Fibroblast of the aortic adventitia (primary cell): ENCODE measurements at regions not wholly inside any gene's neighbourhood (a gene's known extent, or its start where the extent isn't known, plus 50 kb on each side); places are given as distances from the start of the nearest gene placed in this dataset.
A peak's percentile ranks its signal among the peaks of the same experiment; 100 is the strongest.

ENCODE experiments used
- DNase-seq: peaks from one replicate; pipeline ENCODE4 v3.0.0-alpha.2; 2010; ENCODE audit warnings: low read depth
- H3K4me3 ChIP-seq: 2 replicates; pipeline ENCODE4 v1.5.1; 2011; ENCODE audit warnings: low read depth, mild to moderate bottlenecking, control low read depth, low read length, moderate library complexity
- CTCF ChIP-seq: IDR thresholded peaks from 2 replicates; pipeline ENCODE4 v1.5.1; 2011; ENCODE audit warnings: mild to moderate bottlenecking, low read length, control low read depth, inconsistent platforms; ENCODE audit not compliant: insufficient read depth

DNA sequence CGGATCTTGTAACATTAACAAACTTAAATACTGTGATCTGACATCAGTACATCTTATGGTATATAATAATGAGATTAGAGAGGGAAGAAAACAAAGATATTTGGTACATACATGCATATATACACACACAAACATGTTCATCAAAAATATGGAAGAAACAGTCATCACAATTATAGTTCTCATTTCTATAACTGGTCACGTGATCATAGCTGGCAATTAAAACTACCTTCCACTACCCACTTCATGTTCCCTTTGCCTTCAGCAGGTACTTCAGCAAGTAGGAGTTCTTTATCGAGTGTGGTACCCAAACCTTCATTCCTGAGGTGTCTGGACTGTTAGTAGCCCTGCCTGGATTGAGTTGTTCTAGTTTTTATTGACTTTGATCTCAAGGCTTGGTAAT lies 70.9 kb upstream of the ALDH1A3 start:
- DNase-seq: no peak
- H3K4me3 ChIP-seq: no peak overlapping the region
- TF ChIP-seq CTCF: no peak

DNA sequence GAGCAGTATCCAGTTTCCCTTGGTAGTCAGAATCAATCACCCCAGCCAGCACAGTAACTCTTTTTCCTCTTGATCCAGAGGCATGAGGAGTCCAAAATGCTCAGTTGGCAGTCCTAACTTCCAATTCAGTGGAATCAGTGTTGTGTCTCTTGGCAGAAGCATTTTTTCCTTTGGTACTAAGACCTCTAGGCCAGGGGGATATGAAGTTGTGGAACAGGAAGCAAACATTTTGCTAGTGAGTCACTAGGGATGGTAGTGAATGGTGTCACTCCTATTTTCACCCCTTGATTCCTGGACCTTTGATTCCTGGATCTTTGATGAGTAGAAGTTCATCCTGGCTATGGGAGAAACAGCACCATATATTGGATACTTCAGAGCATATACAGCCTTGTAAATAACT lies 70.5 kb upstream of the ALDH1A3 start:
- DNase-seq: peak; percentile 28
- no peak overlapping the region for H3K4me3 ChIP-seq

GRCh38 chr15:100809587-100809986 lies 70.0 kb upstream of the ALDH1A3 start:
- H3K4me3 ChIP-seq: no peak overlapping the region
- DNase-seq: peak; percentile 51
- no peak for TF ChIP-seq CTCF

More for the DNA sequence above, 70.5 kb upstream of the ALDH1A3 start:
- no peak for TF ChIP-seq CTCF

- no peak overlapping the region for H3K4me3 ChIP-seq
- TF ChIP-seq CTCF: no peak
- DNase-seq: no peak
Measured at GRCh38 chr15:100810229-100810628, 69.4 kb upstream of the ALDH1A3 start.

DNA sequence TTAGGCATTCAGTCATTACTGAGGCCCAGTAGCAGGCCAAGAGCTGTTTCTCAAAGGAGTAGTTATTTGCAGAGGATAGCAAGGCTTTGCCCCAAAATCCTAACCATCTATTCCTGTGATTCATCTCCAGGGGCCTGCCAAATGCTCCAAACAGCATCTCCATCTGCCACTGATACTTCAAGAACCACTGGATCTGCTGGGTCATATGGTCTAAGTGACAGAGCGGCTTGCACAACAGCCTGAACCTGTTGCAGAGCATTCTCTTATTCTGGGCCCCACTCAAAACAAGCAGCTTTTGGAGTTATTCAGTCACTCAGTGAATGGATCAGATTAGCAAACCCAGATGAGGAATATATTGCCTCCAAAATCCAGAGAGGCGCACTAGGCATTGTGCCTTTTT lies 68.8 kb upstream of the ALDH1A3 start:
- peak; percentile 12 for DNase-seq
- H3K4me3 ChIP-seq: no peak overlapping the region
- no peak for TF ChIP-seq CTCF

DNA sequence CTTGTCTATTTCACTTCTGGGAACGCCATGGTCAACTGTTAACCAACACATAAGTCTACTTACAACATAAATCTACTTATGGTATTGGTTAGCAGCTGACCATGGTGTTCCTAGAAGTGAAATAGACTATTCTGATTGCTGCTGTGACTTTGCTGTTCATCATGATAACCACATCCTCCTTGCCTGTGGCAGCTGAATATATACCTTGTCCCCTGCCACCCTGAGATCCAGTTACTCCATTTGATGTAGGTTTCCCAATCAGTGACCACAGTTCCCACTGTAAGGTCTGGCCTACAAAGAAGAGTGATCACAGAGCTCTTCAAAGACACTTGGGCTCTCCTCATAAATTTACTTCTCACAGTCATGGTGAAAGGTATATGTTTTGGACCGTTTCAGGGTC lies 66.8 kb upstream of the ALDH1A3 start:
- no peak for DNase-seq
- H3K4me3 ChIP-seq: no peak overlapping the region
- no peak for TF ChIP-seq CTCF

DNA sequence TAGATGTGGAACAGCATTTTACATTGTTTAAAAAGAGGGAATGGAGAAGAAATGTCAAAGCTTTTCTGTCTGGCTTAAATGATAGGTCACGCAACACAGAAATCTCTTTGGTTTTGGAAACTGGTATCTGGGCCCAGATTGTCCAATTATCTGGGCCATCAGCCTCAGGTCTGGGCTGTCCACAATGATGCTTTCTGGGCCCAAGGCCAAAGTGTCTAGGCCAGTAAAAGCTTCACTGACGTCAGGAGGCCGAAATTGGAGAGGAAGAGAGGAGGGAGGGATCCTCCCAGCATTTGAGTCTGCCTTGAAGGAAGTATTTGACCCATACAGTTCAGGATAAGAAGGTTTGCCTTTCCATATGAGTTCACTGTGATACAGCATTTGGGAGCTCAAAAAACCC lies 60.7 kb upstream of the ALDH1A3 start:
- no peak for TF ChIP-seq CTCF
- peak; percentile 94 for DNase-seq
- no peak overlapping the region for H3K4me3 ChIP-seq
